HG02623 (cell line): ENCODE measurements at regions not wholly inside any gene's neighbourhood (a gene's known extent, or its start where the extent isn't known, plus 50 kb on each side); places are given as distances from the start of the nearest gene placed in this dataset.
"Not testable (repeated sequence)": the region's sequence is repeated elsewhere in the genome, so short reads cannot be mapped to it uniquely, and the experiment has no call there.

Source experiments
- ATAC-seq: cut with Tn5 transposase; IDR thresholded peaks from one replicate; pipeline ENCODE4 v1.9.1; 2021; ENCODE audit warnings: moderate library complexity; ENCODE audit not compliant: unreplicated experiment

DNA sequence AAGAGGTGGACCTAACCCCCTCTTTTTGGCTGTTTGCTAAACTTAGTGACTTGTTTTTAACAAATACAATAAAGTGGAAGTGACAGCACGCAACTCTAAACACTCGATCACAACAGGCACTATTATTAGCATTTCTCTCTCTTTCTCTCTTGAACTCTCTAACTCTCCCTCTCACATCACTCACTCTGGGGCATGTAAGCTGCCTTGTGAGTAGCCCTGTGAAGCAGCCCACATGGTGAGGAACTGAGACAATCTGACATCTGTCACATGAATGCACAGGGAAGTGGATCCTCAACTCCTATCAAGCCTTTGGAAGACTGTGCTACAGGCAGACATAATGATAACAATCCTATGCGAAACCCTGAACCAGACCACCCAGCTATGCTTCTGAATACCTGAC, 609.0 kb upstream of the CNTN5 start:
- ATAC-seq, result no peak

DNA sequence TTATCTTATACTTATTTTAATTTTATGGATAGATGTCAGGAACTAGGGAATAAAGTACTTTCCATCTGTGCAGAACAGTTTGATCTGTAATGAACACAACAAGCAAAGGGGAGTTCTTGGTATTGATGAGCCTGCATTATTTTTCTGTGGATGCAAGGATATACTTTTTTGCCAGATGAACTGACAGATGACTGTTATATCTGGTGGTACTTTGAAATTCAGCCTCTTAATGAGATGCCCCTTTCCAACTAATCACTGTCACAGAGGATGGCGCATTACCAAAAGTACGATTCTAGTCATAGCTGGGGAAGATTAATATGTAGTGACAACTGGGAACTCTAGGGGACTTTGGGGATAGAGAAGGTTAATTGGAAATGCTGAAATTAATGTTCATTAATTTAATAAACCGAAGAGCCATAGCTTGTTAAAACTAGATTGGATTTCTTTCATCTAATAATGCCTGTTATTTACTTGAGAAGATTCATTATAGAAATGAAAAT, 603.4 kb upstream of the CNTN5 start:
- no peak for ATAC-seq

DNA sequence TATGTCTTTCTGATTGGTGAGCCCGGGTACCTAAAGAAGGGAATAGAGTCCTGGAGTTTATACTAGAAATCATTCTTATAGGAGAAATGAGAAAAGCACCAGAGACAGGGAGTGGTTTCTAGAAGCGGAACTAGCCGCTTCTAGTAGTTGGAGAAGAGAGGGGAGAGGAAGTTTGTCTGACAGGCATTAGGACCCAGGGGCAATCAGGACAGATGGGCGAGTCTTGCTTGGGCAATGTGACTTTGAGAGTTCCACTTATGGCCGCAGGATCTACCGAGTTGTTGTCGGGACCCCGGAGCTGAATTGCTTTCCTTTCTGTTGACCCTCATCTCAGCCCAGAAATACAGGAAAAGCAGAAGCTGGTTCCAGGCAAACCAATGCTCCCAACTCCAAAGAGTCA, 596.8 kb upstream of the CNTN5 start:
- no peak for ATAC-seq

DNA sequence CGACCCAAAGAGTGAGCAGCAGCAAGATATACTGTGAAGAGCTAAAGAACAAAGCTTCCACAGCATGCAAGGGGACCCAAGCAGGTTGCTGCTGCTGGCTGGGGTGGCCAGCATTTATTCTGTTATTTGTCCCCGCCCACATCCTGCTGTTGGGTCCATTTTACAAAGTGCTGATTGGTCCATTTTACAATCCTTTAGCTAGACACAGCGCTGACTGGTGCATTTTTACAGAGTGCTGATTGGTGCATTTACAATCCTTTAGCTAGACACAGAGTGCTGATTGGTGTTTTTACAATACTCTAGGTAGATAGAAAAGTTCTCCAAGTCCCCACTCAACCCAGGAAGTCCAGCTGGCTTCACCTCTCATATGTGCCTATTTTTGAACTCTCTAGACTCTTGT, 596.0 kb upstream of the CNTN5 start:
- not testable (repeated sequence) for ATAC-seq

DNA sequence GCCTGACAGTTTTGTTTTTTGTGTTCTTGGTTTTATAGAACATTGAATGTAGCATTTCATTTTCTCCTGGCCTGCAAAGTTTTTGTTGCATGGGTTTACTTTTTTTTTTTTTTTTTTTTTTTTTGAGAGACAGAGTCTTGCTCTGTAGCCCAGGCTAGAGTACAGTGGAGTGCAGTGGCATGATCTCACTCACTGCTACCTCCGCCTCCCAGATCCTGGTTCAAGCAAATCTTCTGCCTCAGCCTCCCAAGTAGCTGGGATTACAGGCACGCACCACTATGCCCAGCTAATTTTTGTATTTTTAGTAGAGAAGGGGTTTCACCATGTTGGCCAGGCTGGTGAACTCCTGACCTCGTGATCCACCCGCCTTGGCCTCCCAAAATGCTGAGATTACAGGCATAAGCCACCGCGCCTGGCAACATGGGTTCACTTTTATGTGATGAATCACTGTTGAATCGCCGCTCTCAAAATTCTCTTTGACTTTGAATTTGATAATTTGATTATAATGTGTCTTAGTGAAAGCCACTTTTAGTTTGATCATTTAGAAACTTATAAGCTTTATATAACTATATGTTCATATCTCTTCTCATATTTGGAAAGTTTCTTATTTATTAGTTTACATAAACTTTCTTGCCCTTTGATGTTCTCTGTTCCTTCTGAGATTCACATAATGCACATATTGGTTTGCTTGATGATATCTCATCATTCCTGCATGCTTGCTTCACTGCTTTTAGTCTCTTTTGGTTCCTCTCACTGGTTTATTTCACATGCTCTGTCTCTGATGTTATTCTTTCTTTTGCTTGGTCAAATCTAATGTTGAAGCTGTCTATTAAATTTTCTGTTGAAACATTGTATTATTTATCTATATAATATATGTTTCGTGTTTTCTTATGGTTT, 589.0 kb upstream of the CNTN5 start:
- ATAC-seq, result no peak

DNA sequence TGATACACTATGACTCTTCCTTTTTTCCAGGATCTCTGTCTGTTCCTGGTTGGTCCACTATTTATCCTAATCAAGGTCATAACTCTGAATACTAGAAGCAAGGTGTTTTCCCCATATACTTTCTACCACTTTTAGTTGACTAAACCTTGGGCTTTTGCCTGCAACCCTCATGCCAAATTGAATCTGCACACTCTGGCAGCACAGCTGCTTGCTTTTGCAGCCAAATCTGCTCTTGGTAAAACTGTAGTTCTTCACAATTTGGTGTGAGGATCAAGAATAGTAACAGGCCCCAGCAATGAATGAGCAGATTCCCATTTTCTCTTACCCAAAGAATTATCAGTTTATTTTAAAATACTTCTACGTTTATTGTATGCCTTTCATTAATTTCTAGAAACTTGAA, 586.5 kb upstream of the CNTN5 start:
- ATAC-seq, result no peak

DNA sequence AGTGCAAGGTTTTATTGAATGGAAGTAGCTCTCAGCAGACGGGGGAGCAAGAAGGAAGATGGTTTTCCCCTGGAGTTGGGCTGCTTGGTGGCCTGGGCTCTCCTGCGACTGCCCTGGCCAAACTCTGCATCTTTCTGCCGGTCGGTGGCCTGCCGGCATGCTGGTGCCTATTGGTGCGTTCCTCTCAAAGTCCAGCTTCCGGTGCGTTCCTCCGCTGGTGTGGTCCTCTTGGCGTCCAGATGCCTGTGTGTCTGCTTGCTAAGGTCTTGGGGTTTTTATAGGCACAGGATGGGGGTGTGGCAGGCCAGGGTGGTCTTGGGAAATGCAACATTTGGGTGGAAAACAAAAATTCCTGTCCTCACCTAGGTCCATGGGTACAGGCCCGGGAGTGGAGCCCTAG, 567.4 kb upstream of the CNTN5 start:
- no peak for ATAC-seq

DNA sequence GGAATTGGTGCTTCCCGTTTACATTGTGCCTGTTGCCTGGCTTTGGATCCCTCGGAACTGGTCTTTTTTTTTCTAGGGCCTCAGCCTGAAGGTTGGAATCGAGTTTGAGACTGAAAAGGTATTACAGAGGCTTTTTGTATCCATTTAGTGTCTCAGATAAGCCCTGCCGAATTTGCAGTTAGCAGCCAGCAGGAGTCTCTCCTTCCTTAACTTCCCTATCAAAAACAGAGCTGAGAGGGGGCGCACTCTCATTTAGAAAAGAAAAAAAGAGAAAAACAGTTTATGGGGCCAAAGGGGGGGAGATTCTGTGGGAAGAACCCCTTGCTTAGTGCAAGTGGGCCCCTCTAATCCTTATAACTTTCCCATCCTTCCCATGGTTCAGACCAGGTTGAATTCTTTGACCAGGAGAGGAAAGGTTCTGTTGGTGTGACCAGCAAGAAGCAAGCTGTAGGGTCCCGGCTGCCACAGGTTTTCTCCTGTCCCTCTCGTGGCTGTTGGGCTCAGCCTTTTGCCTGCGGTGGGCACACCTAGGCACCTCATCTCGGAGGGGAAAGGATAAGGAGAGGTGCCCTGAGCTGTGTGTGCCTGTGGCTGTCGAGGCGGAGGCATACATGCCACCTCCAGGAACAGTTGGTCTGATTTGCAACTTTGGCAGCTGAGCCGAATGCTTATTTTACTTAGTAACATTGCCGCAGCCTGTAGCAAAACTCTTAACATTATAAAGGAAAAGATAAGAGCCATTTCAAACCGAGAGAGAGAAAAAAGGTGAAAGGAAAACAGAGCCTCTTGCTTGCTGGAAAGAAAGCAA, 565.0 kb upstream of the CNTN5 start:
- no peak for ATAC-seq

DNA sequence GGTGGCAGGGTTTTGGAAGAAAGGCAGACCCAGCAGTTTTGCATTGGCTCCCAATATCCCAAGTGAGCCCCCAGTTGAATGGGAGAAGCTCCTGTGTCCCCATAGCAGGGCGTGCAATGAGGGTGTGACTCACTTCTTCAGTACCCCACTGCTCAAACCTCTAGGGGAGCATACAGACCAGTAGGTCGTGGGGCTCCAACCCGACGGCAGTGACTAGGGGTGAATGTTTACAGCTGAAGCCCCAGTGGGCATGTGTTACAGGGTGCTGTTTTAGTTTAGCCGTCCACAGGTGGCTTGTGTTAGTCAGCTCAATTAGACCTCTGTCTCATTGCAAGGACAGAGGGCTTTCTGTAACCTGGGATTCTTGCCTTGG, 564.5 kb upstream of the CNTN5 start:
- ATAC-seq, result no peak

DNA sequence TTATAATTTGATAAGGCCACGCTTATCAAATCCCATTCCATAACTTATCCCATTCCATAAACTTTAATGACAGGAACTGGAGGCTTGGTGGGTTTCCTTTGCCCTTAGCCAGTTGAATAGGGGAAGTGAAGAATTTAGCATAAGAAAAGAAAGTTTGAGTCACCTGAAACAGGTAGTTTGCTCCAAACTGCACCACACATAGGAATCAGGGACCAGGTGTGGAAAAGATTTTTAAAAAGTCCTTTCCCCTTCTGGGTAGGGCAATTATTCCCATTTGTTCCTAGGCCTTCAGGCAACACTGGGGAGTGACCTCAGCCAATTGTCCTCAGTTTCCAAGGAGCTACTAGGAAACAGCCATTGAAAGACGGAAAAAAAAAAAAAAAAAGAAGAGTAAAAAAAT, 525.7 kb upstream of the CNTN5 start:
- ATAC-seq, result no peak

DNA sequence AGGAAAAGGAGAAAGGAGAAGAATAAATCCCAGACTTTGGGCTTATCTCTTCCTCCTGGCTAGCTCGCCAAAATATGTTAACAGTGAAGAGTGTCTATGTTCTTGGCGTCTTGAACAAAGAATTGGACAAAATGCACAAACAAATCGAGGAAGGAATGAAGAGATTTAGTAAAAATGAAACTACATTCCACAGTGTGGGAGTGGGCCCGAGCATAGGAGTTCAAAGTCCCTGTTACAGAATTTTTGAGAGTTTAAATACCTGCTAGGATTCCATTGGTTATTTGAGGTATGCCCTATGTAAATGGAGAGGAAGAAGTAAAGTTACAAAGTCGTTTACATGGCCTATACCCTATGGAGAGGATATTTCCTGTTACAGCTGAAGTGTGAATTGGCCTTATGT, 525.1 kb upstream of the CNTN5 start:
- ATAC-seq, result no peak

DNA sequence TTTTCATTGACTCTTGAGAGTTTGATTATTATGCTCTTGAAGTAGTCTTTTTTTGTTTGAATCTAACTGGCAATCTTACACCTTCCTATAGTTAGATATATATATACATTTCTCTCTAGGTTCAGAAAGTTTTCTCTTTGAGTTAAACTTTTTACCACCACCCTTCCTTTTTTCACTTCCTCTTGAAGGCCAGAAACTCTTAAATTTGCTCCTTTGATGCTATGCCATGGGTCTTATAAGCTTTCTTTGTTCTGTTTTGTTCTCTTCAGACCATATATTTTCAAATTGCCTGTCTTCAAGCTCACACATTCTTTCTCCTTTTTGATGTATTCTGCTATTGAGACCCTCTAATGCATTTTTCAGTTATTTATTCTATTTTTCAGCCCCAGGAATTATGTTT, 513.5 kb upstream of the CNTN5 start:
- ATAC-seq, result no peak

DNA sequence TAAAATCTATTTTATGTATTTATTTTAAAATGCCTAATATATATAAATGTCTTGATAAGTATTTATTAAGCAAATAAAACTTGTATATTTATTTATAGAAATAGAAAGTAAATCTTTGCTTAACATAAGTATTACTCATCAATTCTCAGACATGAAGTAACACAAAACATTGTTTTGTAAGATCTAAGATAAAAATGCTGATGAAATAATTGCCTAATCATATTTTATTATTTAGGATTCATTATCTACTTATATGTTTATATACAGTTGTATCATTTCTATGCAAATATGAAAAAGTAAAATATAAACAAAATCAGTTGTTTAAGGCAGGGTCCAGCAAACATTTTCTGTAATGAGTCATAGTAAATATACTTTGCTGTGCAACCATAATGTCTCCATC, 507.8 kb upstream of the CNTN5 start:
- ATAC-seq, result no peak

DNA sequence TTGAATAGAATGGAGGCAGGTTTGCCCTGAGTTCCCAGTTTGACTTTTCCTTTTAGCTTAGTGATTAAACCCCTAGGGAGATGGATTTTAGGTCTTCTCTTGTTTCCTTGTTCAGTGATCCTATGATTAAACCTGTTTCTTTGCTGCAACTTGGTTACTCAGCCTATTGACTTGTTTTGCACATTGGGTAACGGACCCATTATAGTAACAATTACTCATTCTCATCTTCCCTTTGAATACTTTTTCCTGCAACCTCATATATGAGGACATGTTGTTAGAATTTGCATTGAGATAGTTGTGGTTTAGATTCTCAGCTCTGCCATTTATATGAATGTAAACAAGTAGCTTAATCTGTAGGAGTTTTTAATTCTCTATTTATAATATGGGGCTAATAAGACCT, 489.2 kb upstream of the CNTN5 start:
- no peak for ATAC-seq

DNA sequence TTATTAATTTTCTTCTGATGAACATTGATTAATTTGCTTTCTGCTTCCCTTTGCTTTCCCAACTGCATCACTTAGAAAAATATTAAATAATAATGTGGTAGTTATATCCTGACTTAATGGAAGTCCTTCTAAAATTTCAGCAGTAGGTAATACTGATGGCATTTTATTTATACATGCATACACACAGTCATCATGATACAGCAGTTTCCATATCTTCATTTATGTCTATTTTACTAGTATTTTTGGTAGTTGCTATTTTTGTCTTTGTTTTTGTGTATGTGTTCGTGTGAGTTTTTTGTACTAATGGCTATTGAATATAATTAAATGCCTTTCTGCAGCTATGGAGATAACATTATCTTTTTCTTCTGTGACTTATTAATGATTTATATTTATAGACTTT, 484.7 kb upstream of the CNTN5 start:
- no peak for ATAC-seq

DNA sequence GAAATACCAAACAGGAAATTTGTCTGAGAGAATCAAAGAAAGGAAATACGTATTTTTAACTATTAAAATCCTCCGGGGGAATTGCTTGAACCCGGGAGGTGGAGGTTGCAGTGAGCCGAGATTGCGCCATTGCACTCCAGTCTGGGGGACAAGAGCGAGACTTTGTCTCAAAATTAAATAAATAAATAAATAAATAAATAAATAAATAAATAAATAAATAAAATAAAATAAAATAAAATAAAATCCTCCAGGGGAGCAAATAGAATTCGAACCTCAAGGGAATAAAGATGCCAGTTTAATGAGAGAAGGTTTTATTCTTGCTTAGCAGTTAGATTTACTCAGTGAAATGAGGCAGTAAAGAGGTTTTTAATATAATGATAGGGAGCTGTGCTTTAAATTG, 482.4 kb upstream of the CNTN5 start:
- ATAC-seq, result not testable (repeated sequence)

DNA sequence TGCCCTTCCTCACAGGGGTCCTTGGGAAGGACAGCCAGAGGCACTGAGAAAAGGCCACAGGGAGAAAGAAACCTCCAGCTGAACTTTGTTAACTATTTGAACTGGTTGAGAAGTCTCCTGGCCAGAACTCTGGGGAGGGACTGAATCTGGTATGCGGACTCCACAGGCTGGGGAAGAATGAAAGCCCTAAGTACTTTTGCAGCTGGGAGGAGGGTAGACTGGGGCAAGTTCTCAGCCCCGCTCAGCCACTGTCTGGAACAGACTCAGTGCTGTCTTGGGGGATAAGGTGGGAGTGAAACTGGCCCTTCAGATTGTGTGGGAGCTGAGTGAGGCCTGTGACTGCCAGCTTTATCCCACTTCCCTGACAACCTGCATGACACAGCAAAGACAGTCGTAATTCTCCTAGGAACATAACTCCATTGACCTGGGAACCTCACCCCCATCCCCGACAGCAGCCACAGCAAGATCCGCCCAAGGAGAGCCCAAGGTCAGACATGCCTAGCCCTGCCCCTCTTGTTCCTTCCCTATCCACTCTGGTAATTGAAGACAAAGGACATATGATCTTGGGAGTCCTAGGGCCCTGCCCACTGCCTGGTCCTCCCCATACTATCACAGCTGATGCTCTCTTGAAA, 475.1 kb upstream of the CNTN5 start:
- ATAC-seq, result no peak

DNA sequence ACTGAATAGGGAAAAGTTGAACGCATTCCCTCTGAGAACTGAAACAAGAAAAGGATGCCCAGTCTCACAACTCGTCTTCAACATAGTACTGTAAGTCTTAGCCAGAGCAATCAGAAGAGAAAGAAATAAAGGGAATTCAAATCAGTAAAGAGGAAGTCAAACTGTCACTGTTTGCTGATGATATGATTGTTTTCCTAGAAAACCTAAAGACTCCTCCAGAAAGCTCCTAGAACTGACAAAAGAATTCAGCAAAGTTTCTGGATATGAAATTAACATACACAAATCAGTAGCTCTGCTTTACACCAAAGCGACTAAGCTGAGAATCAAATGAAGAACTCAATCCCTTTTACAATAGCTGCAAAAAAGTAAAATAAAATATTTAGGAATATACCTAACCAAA, 471.2 kb upstream of the CNTN5 start:
- no peak for ATAC-seq

DNA sequence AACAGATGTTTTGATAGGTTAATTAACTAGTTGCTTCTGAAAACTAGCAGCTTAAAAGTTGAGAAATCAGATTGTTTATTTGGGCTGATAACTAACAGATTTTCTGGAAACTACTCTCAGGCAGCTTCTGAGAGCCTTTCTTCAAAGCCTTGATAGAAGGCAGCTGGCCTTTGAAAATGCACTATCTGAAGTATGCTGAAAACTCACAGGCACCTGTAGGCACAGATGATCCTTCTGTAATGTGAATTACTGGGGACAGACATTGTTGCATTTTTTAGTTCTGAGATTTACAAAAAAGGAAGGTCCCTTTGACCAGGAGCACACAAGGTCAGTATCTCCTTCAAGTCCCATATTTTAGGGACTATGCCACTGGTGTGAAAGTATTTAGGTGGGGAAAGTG, 460.8 kb upstream of the CNTN5 start:
- no peak for ATAC-seq

DNA sequence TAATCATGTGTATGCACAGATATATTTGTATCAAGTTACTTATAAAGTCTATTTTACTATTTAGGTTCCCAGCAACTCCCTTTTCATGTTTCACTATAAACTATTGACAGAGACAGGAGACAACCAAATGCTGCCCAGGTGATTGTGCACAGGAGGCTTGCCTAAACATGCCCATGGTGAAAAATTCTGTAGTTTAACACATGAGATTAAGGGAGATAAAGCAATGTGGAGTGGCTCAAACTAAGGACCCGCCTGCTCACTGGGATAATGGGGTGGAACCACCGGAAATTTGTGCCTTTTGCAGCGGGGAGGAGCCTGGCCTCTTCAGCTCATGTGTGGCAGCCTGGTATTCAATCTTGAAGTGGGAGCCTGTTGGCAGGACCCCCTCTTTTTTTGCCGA, 459.5 kb upstream of the CNTN5 start:
- ATAC-seq, result no peak

DNA sequence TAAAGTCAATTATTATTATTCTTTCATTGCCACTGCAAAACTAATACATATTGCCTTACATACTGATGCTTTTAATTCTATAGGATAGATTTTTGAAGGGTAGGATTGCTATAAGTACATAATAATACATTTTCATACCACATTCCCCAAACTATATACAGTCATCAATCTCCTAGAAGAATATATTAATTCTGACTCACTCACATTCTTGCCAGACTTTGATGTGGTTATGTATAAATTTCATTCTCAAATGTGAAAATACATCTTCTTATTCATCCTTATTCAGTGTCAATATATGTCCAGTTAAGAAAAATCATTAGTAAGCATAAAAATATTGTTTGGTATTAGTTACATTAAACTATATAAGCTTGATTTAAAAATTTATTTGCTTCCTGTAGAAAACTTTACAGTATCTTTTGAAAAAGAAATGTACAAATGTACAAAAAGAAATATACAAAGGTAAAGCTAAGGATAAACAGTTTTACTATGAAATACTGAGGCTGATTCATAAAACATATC, 458.8 kb upstream of the CNTN5 start:
- ATAC-seq, result no peak
